ENCODE measurements at regions not wholly inside any gene's neighbourhood (a gene's known extent, or its start where the extent isn't known, plus 50 kb on each side); places are given as distances from the start of the nearest gene placed in this dataset.

DNA sequence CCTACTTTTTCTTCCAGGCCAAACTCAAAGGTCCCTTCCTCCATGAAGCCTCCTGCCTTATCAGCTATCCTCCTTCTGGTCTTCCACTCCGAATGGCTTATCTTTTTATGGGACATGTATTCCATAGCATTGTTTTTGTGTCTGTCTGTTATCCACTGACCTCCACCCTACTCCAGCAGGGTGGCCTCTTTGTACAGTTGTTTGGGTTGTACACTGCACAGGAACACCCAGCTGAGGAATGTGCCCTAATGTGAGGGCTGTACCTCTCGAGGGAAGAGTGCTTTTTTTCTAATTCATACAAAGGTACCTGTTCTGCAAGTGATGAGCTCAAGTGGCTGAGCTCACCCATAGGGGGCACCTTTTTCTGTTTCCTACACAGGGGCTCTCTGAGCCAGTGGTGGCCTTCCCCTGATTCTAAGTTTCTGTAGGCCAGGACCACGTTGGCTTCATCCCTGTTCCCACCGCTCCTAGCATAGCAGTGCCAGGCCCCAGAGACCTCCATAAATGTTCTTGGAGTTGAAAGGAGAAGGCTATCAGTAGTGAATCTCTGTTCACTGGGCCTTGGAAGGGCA is 108.2 kb downstream of the FOXD2 start:
- H3K27me3 Mint-ChIP-seq (ENCODE audit: unreplicated experiment): peaks cover 11% of the 10 kb centered on the region
- H3K36me3 Mint-ChIP-seq (ENCODE audit: unreplicated experiment): no peaks in the 10 kb centered on the region
- no peak for DNase-seq (ENCODE audit: extremely low spot score, unreplicated experiment)
- H3K4me3 Mint-ChIP-seq (ENCODE audit: unreplicated experiment): no peak overlapping the region
- no peak overlapping the region for H3K27ac Mint-ChIP-seq (ENCODE audit: unreplicated experiment)
- no peaks in the 10 kb centered on the region for H3K9me3 Mint-ChIP-seq (ENCODE audit: unreplicated experiment)
- TF ChIP-seq, protein P1, sequence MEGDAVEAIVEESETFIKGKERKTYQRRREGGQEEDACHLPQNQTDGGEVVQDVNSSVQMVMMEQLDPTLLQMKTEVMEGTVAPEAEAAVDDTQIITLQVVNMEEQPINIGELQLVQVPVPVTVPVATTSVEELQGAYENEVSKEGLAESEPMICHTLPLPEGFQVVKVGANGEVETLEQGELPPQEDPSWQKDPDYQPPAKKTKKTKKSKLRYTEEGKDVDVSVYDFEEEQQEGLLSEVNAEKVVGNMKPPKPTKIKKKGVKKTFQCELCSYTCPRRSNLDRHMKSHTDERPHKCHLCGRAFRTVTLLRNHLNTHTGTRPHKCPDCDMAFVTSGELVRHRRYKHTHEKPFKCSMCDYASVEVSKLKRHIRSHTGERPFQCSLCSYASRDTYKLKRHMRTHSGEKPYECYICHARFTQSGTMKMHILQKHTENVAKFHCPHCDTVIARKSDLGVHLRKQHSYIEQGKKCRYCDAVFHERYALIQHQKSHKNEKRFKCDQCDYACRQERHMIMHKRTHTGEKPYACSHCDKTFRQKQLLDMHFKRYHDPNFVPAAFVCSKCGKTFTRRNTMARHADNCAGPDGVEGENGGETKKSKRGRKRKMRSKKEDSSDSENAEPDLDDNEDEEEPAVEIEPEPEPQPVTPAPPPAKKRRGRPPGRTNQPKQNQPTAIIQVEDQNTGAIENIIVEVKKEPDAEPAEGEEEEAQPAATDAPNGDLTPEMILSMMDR (IDR thresholded peaks at IDR 0.05): no peak
- peaks cover 2% of the 10 kb centered on the region for H3K4me1 Mint-ChIP-seq (ENCODE audit: unreplicated experiment)

DNA sequence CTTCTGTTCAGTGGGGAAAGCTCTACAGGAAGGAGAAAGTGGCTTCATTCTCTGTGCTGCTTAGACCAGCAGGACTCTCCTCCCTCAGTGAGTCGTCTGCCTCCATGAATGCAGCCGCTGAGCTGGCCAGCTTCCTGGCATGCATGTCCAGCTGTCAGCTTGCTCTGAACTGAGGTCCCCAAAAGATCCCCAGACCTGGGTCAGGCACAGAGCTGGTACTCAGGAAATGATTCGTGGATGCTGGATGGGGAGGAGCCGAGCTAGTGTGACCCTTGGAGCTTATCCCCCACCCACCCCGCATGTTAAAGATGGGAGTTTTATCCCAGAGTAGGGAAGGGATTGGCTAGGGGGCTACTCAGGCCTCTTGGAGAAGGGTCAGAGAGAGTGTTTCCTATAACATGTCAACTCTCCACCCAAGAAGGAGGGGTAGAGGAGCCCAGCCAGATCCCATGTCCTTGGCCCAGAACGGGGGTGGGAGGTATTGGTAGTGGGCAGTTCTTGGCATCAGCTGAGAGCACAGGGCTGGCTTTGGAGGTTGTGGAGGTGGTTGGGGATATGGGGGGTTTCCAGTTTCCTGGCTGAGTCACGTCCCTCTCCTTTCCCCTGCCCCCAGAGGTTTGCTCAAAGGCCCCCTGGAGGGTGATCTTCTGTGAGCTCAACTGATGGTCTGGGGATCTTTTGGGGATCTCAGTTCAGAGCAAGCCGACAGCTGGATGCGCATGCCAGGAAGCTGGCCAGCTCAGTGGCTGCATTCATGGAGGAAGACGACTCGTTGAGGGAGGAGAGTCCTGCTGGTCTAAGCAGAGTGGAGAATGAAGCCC is 110.1 kb downstream of the FOXD2 start:
- H3K9me3 Mint-ChIP-seq (ENCODE audit: unreplicated experiment): no peaks in the 10 kb centered on the region
- H3K27ac Mint-ChIP-seq (ENCODE audit: unreplicated experiment): no peak overlapping the region
- no peak for DNase-seq (ENCODE audit: extremely low spot score, unreplicated experiment)
- no peaks in the 10 kb centered on the region for H3K36me3 Mint-ChIP-seq (ENCODE audit: unreplicated experiment)
- no peak overlapping the region for H3K4me3 Mint-ChIP-seq (ENCODE audit: unreplicated experiment)
- peaks cover 2% of the 10 kb centered on the region for H3K4me1 Mint-ChIP-seq (ENCODE audit: unreplicated experiment)
- TF ChIP-seq, protein P1 (IDR thresholded peaks at IDR 0.05): no peak
- H3K27me3 Mint-ChIP-seq (ENCODE audit: unreplicated experiment): peaks cover 14% of the 10 kb centered on the region

DNA sequence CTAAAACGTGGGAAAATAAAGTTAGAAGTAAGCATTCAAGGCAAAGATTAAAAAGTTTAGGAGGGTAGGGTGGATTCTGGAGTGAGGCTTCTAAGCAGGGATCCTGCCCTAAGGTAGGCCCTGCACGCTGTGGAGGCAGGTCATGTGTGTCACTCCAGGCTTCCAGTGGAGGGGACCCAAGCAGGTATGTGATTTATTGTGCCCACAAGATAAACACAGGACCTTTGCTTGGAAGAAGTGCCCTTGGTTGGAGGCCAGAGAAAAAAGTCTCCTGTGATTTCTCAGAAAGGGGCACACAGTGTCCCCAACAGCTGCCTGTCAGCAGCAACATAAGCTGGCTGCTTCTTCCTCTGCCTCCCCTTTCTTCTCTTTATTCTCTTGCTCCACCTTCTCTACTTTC is 110.8 kb downstream of the FOXD2 start:
- Mint-ChIP-seq H3K27me3 (ENCODE audit: unreplicated experiment) (peaks cover 17% of the 10 kb centered on the region), H3K36me3 (ENCODE audit: unreplicated experiment) (no peaks in the 10 kb centered on the region), H3K4me3 (ENCODE audit: unreplicated experiment) (no peak overlapping the region), H3K27ac (ENCODE audit: unreplicated experiment) (no peak overlapping the region), H3K4me1 (ENCODE audit: unreplicated experiment) (peaks cover 2% of the 10 kb centered on the region), H3K9me3 (ENCODE audit: unreplicated experiment) (no peaks in the 10 kb centered on the region)
- TF ChIP-seq, protein P1 (IDR thresholded peaks at IDR 0.05): no peak
- DNase-seq (ENCODE audit: extremely low spot score, unreplicated experiment): no peak

DNA sequence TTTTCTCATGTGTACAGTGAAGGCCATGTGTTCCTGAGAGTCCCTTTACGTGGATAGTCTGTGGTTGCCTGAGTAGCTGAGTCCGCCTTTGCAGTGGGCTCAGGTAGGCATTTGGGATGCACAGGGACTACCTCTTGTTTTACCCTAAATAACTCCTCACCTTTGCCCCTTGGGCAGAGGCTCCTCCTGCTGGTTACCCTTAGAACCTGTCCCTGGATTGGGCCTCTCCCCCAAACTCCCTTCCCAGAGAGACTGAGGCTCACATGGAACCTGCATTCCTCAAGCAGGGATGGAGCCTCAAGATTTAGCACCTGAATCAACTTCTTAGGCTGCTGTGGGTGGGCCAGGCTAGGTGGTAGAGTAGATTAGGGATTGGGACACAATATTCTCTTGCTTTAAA is 111.7 kb downstream of the FOXD2 start:
- no peaks in the 10 kb centered on the region for H3K36me3 Mint-ChIP-seq (ENCODE audit: unreplicated experiment)
- H3K9me3 Mint-ChIP-seq (ENCODE audit: unreplicated experiment): no peaks in the 10 kb centered on the region
- peaks cover 16% of the 10 kb centered on the region for H3K27me3 Mint-ChIP-seq (ENCODE audit: unreplicated experiment)
- H3K27ac Mint-ChIP-seq (ENCODE audit: unreplicated experiment): no peak overlapping the region
- DNase-seq (ENCODE audit: extremely low spot score, unreplicated experiment): no peak
- TF ChIP-seq, protein P1 (IDR thresholded peaks at IDR 0.05): no peak
- peaks cover 2% of the 10 kb centered on the region for H3K4me1 Mint-ChIP-seq (ENCODE audit: unreplicated experiment)
- no peak overlapping the region for H3K4me3 Mint-ChIP-seq (ENCODE audit: unreplicated experiment)

GRCh38 chr1:47550929-47551328 is 113.1 kb downstream of the FOXD2 start:
- TF ChIP-seq, protein P1 (IDR thresholded peaks at IDR 0.05): no peak
- no peaks in the 10 kb centered on the region for H3K9me3 Mint-ChIP-seq (ENCODE audit: unreplicated experiment)
- no peaks in the 10 kb centered on the region for H3K36me3 Mint-ChIP-seq (ENCODE audit: unreplicated experiment)
- peaks cover 19% of the 10 kb centered on the region for H3K27me3 Mint-ChIP-seq (ENCODE audit: unreplicated experiment)
- no peak for DNase-seq (ENCODE audit: extremely low spot score, unreplicated experiment)
- H3K4me1 Mint-ChIP-seq (ENCODE audit: unreplicated experiment): peaks cover 2% of the 10 kb centered on the region
- no peak overlapping the region for H3K27ac Mint-ChIP-seq (ENCODE audit: unreplicated experiment)
- H3K4me3 Mint-ChIP-seq (ENCODE audit: unreplicated experiment): no peak overlapping the region
